ENCODE measurements at regions not wholly inside any gene's neighbourhood (a gene's known extent, or its start where the extent isn't known, plus 50 kb on each side); places are given as distances from the start of the nearest gene placed in this dataset.

GRCh38 chr14:85075694-85076476 is 454.1 kb upstream of the FLRT2 start:
- TF ChIP-seq CTCF (IDR thresholded peaks at IDR 0.05) (no peak), ZFX (IDR thresholded peaks at IDR 0.05; ENCODE audit: borderline replicate concordance) (no peak)

Data from 22Rv1 (cell line).